ENCODE measurements at regions not wholly inside any gene's neighbourhood (a gene's known extent, or its start where the extent isn't known, plus 50 kb on each side); places are given as distances from the start of the nearest gene placed in this dataset.

GRCh38 chr3:134081211-134081610 is 51.5 kb upstream of the SLCO2A1 start:
- no peak for TF ChIP-seq PBX3 (IDR thresholded peaks at IDR 0.05)
- TF ChIP-seq HMGXB4 (CRISPR knock-in tag; IDR thresholded peaks at IDR 0.05; ENCODE audit: borderline replicate concordance), result no peak
- TF ChIP-seq BCL3 (IDR thresholded peaks at IDR 0.05), result no peak
- no peak for TF ChIP-seq TP53 (CRISPR knock-in tag; IDR thresholded peaks at IDR 0.05)
- TF ChIP-seq EHMT2 (IDR thresholded peaks at IDR 0.05; ENCODE audit: low read depth), result no peak
- no peak for TF ChIP-seq JUN (IDR thresholded peaks at IDR 0.05)
- no peak for TF ChIP-seq BHLHE40 (IDR thresholded peaks at IDR 0.05; ENCODE audit: low read depth, low read length)
- no peak for TF ChIP-seq MYC (IDR thresholded peaks at IDR 0.05; ENCODE audit: borderline replicate concordance, low read length)
- no peak for TF ChIP-seq MAX (IDR thresholded peaks at IDR 0.05)
- no peak for TF ChIP-seq REST (IDR thresholded peaks at IDR 0.05)
- no peak for TF ChIP-seq CTCF (IDR thresholded peaks at IDR 0.05)
- TF ChIP-seq RAD21 (conservative IDR thresholded peaks at IDR 0.05 in 1 of 2, IDR thresholded peaks at IDR 0.05 in 1 of 2), result no peak
- no peak for TF ChIP-seq HOXA7 (CRISPR knock-in tag; IDR thresholded peaks at IDR 0.05)
- no peak for TF ChIP-seq POLR2A (IDR thresholded peaks at IDR 0.05; ENCODE audit: low read length)

All from A549 (cell line).